Breast epithelium (tissue), 4 donors: ENCODE measurements at regions not wholly inside any gene's neighbourhood (a gene's known extent, or its start where the extent isn't known, plus 50 kb on each side); places are given as distances from the start of the nearest gene placed in this dataset.
A peak's percentile ranks its signal among the peaks of the same experiment; 100 is the strongest.

ENCODE experiments used
- DNase-seq, 2 donors: peaks; one replicate each; pipeline ENCODE4 v3.0.0-alpha.2; 2019; ENCODE audit warnings: low spot score in 2 of 2
- H3K27ac ChIP-seq, 2 donors: fragments of 200-600 bp; sonication (generic) in 1 of 2; one replicate each; pipeline ENCODE4 v1.5.1; 2016 to 2019; ENCODE audit warnings: mild to moderate bottlenecking in 1 of 2
- H3K27me3 ChIP-seq, 2 donors: fragments of 200-600 bp; sonication (generic) in 1 of 2; one replicate each; pipeline versions ENCODE4 v1.5.1 to v1.6.0; 2017 to 2019; ENCODE audit warnings: control low read depth in 1 of 2, mild to moderate bottlenecking in 1 of 2
- H3K36me3 ChIP-seq: fragments of 200-600 bp; one replicate; pipeline ENCODE4 v1.5.1; 2019
- H3K4me1 ChIP-seq, 2 donors: fragments of 200-600 bp; sonication (generic); one replicate each; pipeline ENCODE4 v1.5.1; 2016 to 2019; ENCODE audit warnings: control low read depth in 1 of 2
- H3K4me3 ChIP-seq, 3 donors: fragments of 200-600 bp; sonication (generic); 1 replicate in 2 of 3; 2 replicates in 1 of 3; pipeline ENCODE4 v1.5.1; 2016 to 2019; ENCODE audit warnings: mild to moderate bottlenecking in 3 of 3, moderate library complexity in 2 of 3
- H3K9me3 ChIP-seq, 2 donors: fragments of 200-600 bp; sonication (generic) in 1 of 2; one replicate each; pipeline ENCODE4 v1.5.1; 2016 to 2019; ENCODE audit warnings: control low read depth in 1 of 2
- POLR2A ChIP-seq: fragments of 450-650 bp; IDR thresholded peaks from one replicate; pipeline ENCODE4 v1.6.1; 2016; ENCODE audit warnings: antibody characterized with exemption, mild to moderate bottlenecking, moderate library complexity
- POLR2AphosphoS5 ChIP-seq, 3 donors: sonication (generic); formaldehyde crosslinking; IDR thresholded peaks; one replicate each; pipeline ENCODE4 v1.6.1; 2017; ENCODE audit warnings: antibody characterized with exemption in 3 of 3
- intact Hi-C: fragments of 100-400 bp; cut with DNase I; formaldehyde crosslinking; loops from one replicate; pipeline ENCODE4 v1.15.1; 2023; ENCODE audit warnings: low total_unique reads
- TF ChIP-seq, protein P1 (sequence below), 3 donors: fragments of 450-650 bp; IDR thresholded peaks; one replicate each; pipeline ENCODE4 v1.5.1; 2016 to 2017; ENCODE audit warnings: antibody characterized with exemption in 3 of 3, mild to moderate bottlenecking in 3 of 3, moderate library complexity in 3 of 3

DNA sequence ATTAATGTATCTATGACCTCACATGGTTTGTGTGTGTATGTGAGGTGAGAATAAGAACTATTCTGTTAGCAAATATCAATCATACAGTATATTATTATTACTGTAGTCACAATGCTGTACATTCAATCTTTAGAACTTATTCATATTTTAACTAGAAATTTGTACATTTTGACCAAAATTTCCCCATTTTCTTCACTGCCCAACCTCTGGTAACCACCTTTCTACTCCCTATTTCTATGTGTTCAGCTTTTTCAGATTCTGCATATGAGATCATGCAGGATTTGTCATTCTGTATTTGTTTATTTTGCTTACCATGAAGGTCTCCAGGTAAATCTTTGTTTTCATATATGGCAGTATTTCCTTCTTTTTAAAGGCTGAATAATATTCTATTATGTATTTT is 607.9 kb downstream of the SLCO4C1 start:
- intact Hi-C loops, result no loop called here
- H3K36me3 ChIP-seq, result no peaks in the 10 kb centered on the region
- DNase-seq, result no peak
- no peaks in the 10 kb centered on the region for H3K9me3 ChIP-seq
- no peak overlapping the region for H3K4me3 ChIP-seq
- TF ChIP-seq POLR2AphosphoS5 (IDR thresholded peaks at IDR 0.05) (no peak), POLR2A (no peak)
- TF ChIP-seq, protein P1, sequence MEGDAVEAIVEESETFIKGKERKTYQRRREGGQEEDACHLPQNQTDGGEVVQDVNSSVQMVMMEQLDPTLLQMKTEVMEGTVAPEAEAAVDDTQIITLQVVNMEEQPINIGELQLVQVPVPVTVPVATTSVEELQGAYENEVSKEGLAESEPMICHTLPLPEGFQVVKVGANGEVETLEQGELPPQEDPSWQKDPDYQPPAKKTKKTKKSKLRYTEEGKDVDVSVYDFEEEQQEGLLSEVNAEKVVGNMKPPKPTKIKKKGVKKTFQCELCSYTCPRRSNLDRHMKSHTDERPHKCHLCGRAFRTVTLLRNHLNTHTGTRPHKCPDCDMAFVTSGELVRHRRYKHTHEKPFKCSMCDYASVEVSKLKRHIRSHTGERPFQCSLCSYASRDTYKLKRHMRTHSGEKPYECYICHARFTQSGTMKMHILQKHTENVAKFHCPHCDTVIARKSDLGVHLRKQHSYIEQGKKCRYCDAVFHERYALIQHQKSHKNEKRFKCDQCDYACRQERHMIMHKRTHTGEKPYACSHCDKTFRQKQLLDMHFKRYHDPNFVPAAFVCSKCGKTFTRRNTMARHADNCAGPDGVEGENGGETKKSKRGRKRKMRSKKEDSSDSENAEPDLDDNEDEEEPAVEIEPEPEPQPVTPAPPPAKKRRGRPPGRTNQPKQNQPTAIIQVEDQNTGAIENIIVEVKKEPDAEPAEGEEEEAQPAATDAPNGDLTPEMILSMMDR (IDR thresholded peaks at IDR 0.05), result no peak
- H3K4me1 ChIP-seq, result no peaks in the 10 kb centered on the region
- H3K27ac ChIP-seq, result no peak overlapping the region
- H3K27me3 ChIP-seq, result no peaks in the 10 kb centered on the region

DNA sequence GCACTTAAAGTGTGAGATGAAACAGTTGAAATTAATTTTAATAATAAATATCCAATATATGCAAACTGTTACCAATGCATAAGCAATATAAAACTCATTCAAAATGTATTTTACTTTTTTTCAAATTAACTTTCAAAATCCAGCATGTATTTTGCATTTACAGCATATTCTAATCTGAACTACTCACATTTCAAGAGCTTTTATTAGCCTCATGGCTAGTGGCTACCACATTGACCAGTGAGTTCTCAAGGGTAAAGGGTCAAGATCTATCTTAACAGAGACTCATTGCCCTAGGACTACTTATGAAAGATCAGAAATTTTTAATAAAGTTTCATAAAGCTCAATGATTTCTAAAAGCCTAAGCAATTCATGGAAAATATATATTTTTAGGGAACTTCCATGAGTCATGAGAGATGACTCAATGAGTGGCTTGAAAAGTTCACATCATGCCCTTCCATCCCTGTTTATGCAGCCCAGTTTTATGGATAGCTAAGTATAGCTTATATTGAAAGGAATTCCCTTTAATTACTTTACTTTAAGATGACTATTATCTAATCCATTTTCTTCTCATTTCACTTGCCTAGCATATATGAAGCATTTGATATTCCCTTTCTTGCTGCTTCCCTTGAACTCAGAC is 608.6 kb downstream of the SLCO4C1 start:
- H3K9me3 ChIP-seq, result no peaks in the 10 kb centered on the region
- intact Hi-C loops, result no loop called here
- H3K4me3 ChIP-seq, result no peak overlapping the region
- TF ChIP-seq POLR2AphosphoS5 (IDR thresholded peaks at IDR 0.05), result no peak
- TF ChIP-seq, protein P1 (IDR thresholded peaks at IDR 0.05), result no peak
- TF ChIP-seq POLR2A, result no peak
- H3K27me3 ChIP-seq, result no peaks in the 10 kb centered on the region
- H3K27ac ChIP-seq, result no peak overlapping the region
- DNase-seq, result no peak
- no peaks in the 10 kb centered on the region for H3K4me1 ChIP-seq
- no peaks in the 10 kb centered on the region for H3K36me3 ChIP-seq

DNA sequence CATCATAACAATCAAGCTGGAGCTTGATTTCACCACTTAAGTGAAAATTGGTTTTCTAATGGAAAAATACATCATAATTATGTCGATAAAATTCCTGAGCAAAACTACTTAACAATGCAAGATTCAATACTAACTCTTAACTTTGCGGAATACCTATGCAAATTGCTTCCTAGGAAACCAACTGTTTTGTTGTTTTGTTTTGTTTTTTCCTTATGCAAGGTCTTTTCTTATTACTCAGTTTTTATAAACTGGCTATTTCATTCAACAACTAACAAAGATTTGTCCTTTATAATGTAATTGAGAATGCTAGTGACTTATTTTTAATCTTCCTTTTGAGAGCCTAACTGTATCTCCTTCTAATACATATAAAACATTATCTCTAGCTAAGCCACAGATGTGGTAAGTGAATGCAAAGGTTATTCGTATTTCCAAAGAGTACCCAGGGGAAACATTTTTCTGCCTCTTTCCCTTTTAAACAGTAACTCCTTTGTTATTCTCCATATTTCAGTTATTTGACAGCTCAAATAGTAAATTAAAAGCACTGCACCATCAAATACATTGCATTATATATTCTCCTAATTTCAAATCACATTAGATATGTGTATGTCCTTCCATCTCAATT is 609.4 kb downstream of the SLCO4C1 start:
- Histone ChIP-seq H3K9me3 (no peaks in the 10 kb centered on the region), H3K27me3 (no peaks in the 10 kb centered on the region), H3K4me3 (no peak overlapping the region), H3K27ac (no peak overlapping the region), H3K4me1 (no peaks in the 10 kb centered on the region), H3K36me3 (no peaks in the 10 kb centered on the region)
- DNase-seq, result no peak
- intact Hi-C loops, result no loop called here
- TF ChIP-seq, protein P1 (IDR thresholded peaks at IDR 0.05), result no peak

DNA sequence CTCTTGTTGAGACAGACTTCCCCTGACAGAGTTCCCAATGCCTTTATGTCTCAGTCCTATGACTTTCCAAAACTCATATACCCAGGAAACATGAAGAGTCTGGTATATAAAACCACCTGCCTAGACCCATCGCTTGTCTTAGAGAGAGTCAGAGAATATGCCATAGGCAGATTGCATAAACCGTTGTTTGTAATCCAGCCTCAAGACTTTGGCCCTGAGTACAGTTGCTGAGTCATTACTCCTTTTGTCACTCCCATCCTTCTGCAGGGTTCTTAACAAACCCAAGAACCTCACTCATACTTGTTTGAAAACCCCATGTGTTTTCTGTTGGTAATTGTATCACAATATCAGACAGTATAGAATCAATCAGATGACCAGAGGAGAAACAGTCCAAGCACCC is 616.3 kb downstream of the SLCO4C1 start:
- intact Hi-C loops, result no loop called here
- no peak for DNase-seq
- H3K4me3 ChIP-seq, result no peak overlapping the region
- no peaks in the 10 kb centered on the region for H3K36me3 ChIP-seq
- H3K27ac ChIP-seq, result no peak overlapping the region
- H3K9me3 ChIP-seq, result no peaks in the 10 kb centered on the region
- H3K4me1 ChIP-seq, result no peaks in the 10 kb centered on the region
- no peaks in the 10 kb centered on the region for H3K27me3 ChIP-seq
- TF ChIP-seq POLR2AphosphoS5 (IDR thresholded peaks at IDR 0.05), result no peak
- no peak for TF ChIP-seq POLR2A
- TF ChIP-seq, protein P1 (IDR thresholded peaks at IDR 0.05), result no peak

DNA sequence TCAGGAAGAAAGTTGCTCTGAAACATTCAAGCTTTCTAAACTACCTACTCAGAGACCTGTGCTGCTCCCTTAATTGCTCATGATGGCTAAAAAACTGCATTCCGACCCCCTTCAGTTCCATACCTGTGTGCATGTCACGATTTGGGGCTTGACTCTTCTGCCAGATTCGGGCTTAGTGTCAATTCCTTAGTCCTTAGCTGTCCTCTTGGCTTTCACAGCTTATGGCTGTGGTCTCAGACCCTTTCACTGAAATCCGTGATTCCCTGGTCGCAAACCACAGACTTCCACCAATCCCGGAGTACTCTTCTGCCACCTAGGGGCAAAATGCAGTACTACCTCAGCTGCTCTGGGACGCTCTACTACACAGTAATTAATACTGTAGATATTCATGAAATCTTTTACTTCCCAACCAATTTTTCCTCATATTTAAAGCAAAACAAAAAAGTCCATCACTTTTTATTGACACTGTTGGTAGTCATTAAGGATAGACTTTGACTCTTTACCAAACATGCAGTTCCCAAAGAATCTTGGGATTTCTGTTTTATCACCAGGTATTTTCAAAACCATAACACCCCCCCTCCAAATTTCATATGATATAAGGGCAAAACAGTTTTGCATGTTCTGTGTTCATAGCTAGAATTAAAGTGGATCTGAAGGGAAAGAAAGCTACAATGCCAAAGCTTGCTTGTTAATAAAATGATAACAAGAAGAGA is 617.4 kb downstream of the SLCO4C1 start:
- Histone ChIP-seq H3K36me3 (no peaks in the 10 kb centered on the region), H3K4me1 (no peaks in the 10 kb centered on the region), H3K27ac (no peak overlapping the region), H3K4me3 (no peak overlapping the region), H3K9me3 (no peaks in the 10 kb centered on the region), H3K27me3 (no peaks in the 10 kb centered on the region)
- intact Hi-C loops, result no loop called here
- peak; percentile 33 to 52 for DNase-seq
- TF ChIP-seq POLR2A (no peak), POLR2AphosphoS5 (IDR thresholded peaks at IDR 0.05) (no peak)
- TF ChIP-seq, protein P1 (IDR thresholded peaks at IDR 0.05), result peak; percentile 51 to 73 (median 70)
